ENCODE measurements at regions not wholly inside any gene's neighbourhood (a gene's known extent, or its start where the extent isn't known, plus 50 kb on each side); places are given as distances from the start of the nearest gene placed in this dataset.

DNA sequence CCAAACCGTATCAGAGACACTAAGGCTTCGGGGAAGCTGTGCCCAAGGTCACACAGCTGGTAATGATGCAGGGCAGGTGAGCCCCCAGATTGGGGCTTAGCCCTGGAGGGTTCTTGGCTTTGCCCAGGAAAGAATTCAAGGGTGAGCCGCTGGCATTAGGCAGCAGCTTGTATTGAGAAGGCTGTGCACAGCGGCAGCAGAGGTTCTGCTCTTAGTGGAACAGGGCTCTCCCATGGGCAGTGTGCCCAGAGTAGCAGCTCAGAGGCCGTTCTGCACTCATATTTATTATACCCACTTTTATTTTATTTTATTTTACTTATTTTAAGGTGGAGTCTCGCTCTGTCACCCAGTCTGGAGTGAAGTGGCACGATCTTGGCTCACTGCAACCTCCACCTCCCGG is 85.8 kb upstream of the IER5L start:
- TF ChIP-seq, protein P1, sequence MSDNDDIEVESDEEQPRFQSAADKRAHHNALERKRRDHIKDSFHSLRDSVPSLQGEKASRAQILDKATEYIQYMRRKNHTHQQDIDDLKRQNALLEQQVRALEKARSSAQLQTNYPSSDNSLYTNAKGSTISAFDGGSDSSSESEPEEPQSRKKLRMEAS (IDR thresholded peaks at IDR 0.05), result no peak
- TF ChIP-seq SP1 (IDR thresholded peaks at IDR 0.05) (no peak), CTCF (IDR thresholded peaks at IDR 0.05; ENCODE audit: low read depth, low read length, missing input control) (no peak), ZBTB33 (IDR thresholded peaks at IDR 0.05) (no peak), TAF1 (conservative IDR thresholded peaks at IDR 0.05) (no peak), HNF4G (IDR thresholded peaks at IDR 0.05) (no peak), ATF3 (IDR thresholded peaks at IDR 0.05) (no peak), EGR1 (IDR thresholded peaks at IDR 0.05; ENCODE audit: low read depth in 2 of 2) (no peak), REST (IDR thresholded peaks at IDR 0.05) (no peak), RAD21 (IDR thresholded peaks at IDR 0.05) (no peak), GABPA (IDR thresholded peaks at IDR 0.05 in 1 of 2, conservative IDR thresholded peaks at IDR 0.05 in 1 of 2) (no peak)
